PC-9 (cell line): ENCODE measurements at regions not wholly inside any gene's neighbourhood (a gene's known extent, or its start where the extent isn't known, plus 50 kb on each side); places are given as distances from the start of the nearest gene placed in this dataset.

Experiments used
- BruUV-seq: library from RNA; stranded (reverse); fragments of 400-500 nt; replicated peaks from 2 replicates; lab custom pipeline; 2021; lab: Mats Ljungman, UMichigan
- CTCF ChIA-PET: fragments of 300-600 bp; sonication (Branson Sonifier 250); formaldehyde crosslinking; loops from one replicate; lab custom pipeline; 2022; ENCODE audit warnings: antibody characterized with exemption; lab: Charles Lee
- POLR2A ChIA-PET: fragments of 300-600 bp; sonication (Branson Sonifier 250); formaldehyde crosslinking; loops from one replicate; lab custom pipeline; 2022; ENCODE audit warnings: antibody characterized with exemption; ENCODE audit not compliant: unreplicated experiment; lab: Charles Lee
- DNase-seq, 2 experiments: peaks; one replicate each; pipeline versions ENCODE4 v3.0.0 to v3.0.0-alpha.2; 2015 to 2022; ENCODE audit warnings: mixed read lengths in 1 of 2
- H2AFZ ChIP-seq: fragments of 200-600 bp; sonication (generic); 2 replicates; pipeline ENCODE4 v1.8.1; 2017; ENCODE audit warnings: antibody characterized with exemption
- H3F3A ChIP-seq: fragments of 200-600 bp; sonication (generic); 2 replicates; pipeline ENCODE4 v1.8.1; 2017; ENCODE audit warnings: antibody characterized with exemption, mild to moderate bottlenecking, low read depth; ENCODE audit not compliant: insufficient read depth
- H3K27ac ChIP-seq: fragments of 200-600 bp; sonication (generic); 2 replicates; pipeline ENCODE4 v1.6.1; 2016; ENCODE audit warnings: mixed run types
- H3K27me3 ChIP-seq: fragments of 200-600 bp; sonication (generic); 2 replicates; pipeline ENCODE4 v1.6.1; 2016; ENCODE audit warnings: low read depth, mixed run types; ENCODE audit not compliant: insufficient read depth
- H3K36me3 ChIP-seq: fragments of 200-600 bp; sonication (generic); 2 replicates; pipeline ENCODE4 v1.6.1; 2016; ENCODE audit warnings: low read depth, mixed run types
- H3K4me1 ChIP-seq: fragments of 200-600 bp; sonication (generic); replicated peaks from 2 replicates; pipeline ENCODE4 v1.6.1; 2016; ENCODE audit warnings: mixed run types; ENCODE audit not compliant: insufficient read depth
- H3K4me2 ChIP-seq: fragments of 200-600 bp; sonication (generic); 2 replicates; pipeline ENCODE4 v1.6.1; 2017; ENCODE audit warnings: mixed run types
- H3K4me3 ChIP-seq: fragments of 200-600 bp; sonication (generic); 2 replicates; pipeline ENCODE4 v1.6.1; 2016; ENCODE audit warnings: mixed run types
- H3K79me2 ChIP-seq: fragments of 200-600 bp; sonication (generic); 2 replicates; pipeline ENCODE4 v1.6.1; 2017; ENCODE audit warnings: low read depth, mixed run types
- H3K9me2 ChIP-seq: fragments of 200-600 bp; sonication (generic); 2 replicates; pipeline ENCODE4 v1.8.1; 2017; ENCODE audit warnings: mild to moderate bottlenecking; ENCODE audit not compliant: insufficient read depth
- H3K9me3 ChIP-seq: fragments of 200-600 bp; sonication (generic); 2 replicates; pipeline ENCODE4 v1.8.1; 2016; ENCODE audit warnings: low read depth; ENCODE audit not compliant: insufficient read depth
- H4K20me1 ChIP-seq: fragments of 200-600 bp; sonication (generic); 2 replicates; pipeline ENCODE4 v1.8.1; 2017; ENCODE audit not compliant: insufficient read depth
- CTCF ChIP-seq: fragments of 200-600 bp; sonication (generic); conservative IDR thresholded peaks from 2 replicates; pipeline ENCODE4 v1.6.1; 2017; ENCODE audit warnings: mixed run types, antibody characterized with exemption, mild to moderate bottlenecking, moderate library complexity
- EZH2 ChIP-seq: fragments of 200-600 bp; sonication (generic); IDR thresholded peaks from 2 replicates; pipeline ENCODE4 v1.8.0; 2017; ENCODE audit warnings: antibody characterized with exemption, low read depth
- intact Hi-C: fragments of 100-400 bp; cut with micrococcal nuclease; formaldehyde crosslinking; loops from one replicate; pipeline ENCODE4 v1.10.0; 2022; ENCODE audit not compliant: unreplicated experiment

- intact Hi-C loops = no loop called here
- H3K9me2 ChIP-seq = no peaks in the 10 kb centered on the region
- H3K4me2 ChIP-seq = no peak overlapping the region
- CTCF ChIA-PET = no interaction called here
- BruUV-seq = no TSS peak
- H3K4me3 ChIP-seq = no peak overlapping the region
- H3K27me3 ChIP-seq = 0 out of 2 replicates have a peak, but pooled peaks cover 8% of the 10 kb centered on the region
- no peak for TF ChIP-seq CTCF
- no peak for TF ChIP-seq EZH2
- no peaks in the 10 kb centered on the region for H3F3A ChIP-seq
- no peaks in the 10 kb centered on the region for H3K9me3 ChIP-seq
- H3K27ac ChIP-seq = no peak overlapping the region
- DNase-seq = no peak
- no peaks in the 10 kb centered on the region for H4K20me1 ChIP-seq
- POLR2A ChIA-PET = no interaction called here
- H3K36me3 ChIP-seq = no peaks in the 10 kb centered on the region
- H3K4me1 ChIP-seq = no peaks in the 10 kb centered on the region
- H3K79me2 ChIP-seq = no peaks in the 10 kb centered on the region
- no peak overlapping the region for H2AFZ ChIP-seq
Observed at GRCh38 chr14:95026851-95027463, 130.4 kb downstream of the DICER1 start.

DNA sequence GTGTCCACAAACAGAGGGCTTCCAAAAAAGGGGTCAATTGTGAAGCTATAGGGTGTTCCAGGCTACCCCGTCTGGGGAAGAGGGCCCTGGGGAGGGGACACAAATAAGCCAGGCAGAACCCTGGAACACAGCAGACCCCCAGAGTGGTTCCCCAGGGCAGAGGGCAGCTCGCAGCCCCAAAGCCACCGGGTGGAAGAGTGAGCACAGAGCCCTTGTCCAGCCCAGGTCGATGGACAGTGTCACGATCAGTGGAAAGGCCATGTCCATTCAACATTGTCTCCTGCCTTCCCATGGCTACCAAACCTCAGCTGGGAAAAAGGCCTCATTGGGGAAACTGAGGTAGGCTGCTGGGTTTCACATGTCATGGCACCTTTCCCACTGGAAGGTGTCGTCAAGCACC is 131.4 kb downstream of the DICER1 start:
- H3K27me3 ChIP-seq = 0 out of 2 replicates have a peak, but pooled peaks cover 8% of the 10 kb centered on the region
- H3K4me2 ChIP-seq = no peak overlapping the region
- no peaks in the 10 kb centered on the region for H3K9me2 ChIP-seq
- TF ChIP-seq EZH2 (no peak), CTCF (no peak)
- no peak overlapping the region for H2AFZ ChIP-seq
- CTCF ChIA-PET = no interaction called here
- H3K27ac ChIP-seq = no peak overlapping the region
- H3K4me3 ChIP-seq = no peak overlapping the region
- POLR2A ChIA-PET = no interaction called here
- no peaks in the 10 kb centered on the region for H4K20me1 ChIP-seq
- BruUV-seq = no TSS peak
- H3K9me3 ChIP-seq = no peaks in the 10 kb centered on the region
- no peaks in the 10 kb centered on the region for H3K4me1 ChIP-seq
- H3F3A ChIP-seq = no peaks in the 10 kb centered on the region
- DNase-seq = no peak
- intact Hi-C loops = no loop called here
- H3K79me2 ChIP-seq = no peaks in the 10 kb centered on the region
- no peaks in the 10 kb centered on the region for H3K36me3 ChIP-seq

GRCh38 chr14:95025218-95025617 is 132.1 kb downstream of the DICER1 start:
- no TSS peak for BruUV-seq
- Histone ChIP-seq H3K4me2 (no peak overlapping the region), H3K4me3 (no peak overlapping the region), H3F3A (no peaks in the 10 kb centered on the region), H4K20me1 (no peaks in the 10 kb centered on the region), H3K9me3 (no peaks in the 10 kb centered on the region), H3K9me2 (no peaks in the 10 kb centered on the region), H3K36me3 (no peaks in the 10 kb centered on the region), H2AFZ (no peak overlapping the region), H3K4me1 (no peaks in the 10 kb centered on the region), H3K27me3 (0 out of 2 replicates have a peak, but pooled peaks cover 8% of the 10 kb centered on the region), H3K79me2 (no peaks in the 10 kb centered on the region), H3K27ac (no peak overlapping the region)
- ChIA-PET POLR2A (no interaction called here), CTCF (no interaction called here)
- no peak for TF ChIP-seq EZH2
- TF ChIP-seq CTCF = no peak
- no peak for DNase-seq
- intact Hi-C loops = no loop called here
